GM19239 (cell line): ENCODE measurements at regions not wholly inside any gene's neighbourhood (a gene's known extent, or its start where the extent isn't known, plus 50 kb on each side); places are given as distances from the start of the nearest gene placed in this dataset.

Source experiments
- DNase-seq: peaks from one replicate; pipeline ENCODE4 v3.0.0; 2011; ENCODE audit warnings: low spot score; ENCODE audit not compliant: insufficient read length
- FAIRE-seq: peaks from 2 replicates; lab custom pipeline; 2011; peaks lifted over from hg19 to GRCh38; lab: Jason Lieb, UNC

DNA sequence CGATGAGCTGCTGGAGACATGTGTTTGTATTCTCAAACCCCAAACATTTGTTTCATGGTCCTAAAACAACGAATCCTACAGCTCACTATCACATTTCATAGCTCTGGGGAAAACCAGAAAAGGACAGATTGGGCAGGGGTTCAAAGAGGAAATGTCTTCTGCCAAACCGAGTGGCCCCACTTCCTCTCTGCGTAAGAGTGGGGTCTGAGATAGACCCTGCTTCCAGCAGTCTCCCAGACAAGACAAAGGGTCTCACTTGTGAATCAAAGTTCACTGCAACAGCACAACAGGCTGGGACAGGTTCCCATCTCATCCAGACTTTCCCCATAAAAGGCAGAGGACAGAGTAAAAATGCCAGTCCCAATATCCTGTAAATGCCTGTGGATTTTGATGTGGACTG is 276.2 kb upstream of the SLC24A2 start:
- DNase-seq: no peak
- FAIRE-seq: no peak

DNA sequence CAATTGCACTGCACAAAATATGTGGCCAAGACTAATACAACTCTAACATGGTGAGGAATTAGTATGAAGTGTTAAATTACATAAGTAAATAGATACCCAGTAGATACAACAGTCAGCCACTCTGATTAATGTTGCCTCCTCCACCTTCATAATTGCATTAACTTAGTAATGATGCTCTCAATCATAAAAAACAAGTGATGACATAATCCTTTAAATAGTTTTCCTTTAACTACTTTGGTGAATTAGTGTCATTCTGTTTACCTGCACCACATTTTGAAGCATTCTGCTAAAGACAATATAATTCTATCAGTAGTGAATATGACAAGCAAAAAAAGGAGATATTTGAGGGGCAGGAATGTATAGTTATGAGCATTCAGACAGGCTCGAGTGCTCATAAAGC is 265.9 kb upstream of the SLC24A2 start:
- FAIRE-seq (no peak), DNase-seq (no peak)

GRCh38 chr9:20048985-20049384 is 260.1 kb upstream of the SLC24A2 start:
- DNase-seq: no peak
- peak; percentile 21 for FAIRE-seq

- no peak for DNase-seq
- peak; percentile 62 for FAIRE-seq
Measured at GRCh38 chr9:20048437-20048836, 259.6 kb upstream of the SLC24A2 start.

DNA sequence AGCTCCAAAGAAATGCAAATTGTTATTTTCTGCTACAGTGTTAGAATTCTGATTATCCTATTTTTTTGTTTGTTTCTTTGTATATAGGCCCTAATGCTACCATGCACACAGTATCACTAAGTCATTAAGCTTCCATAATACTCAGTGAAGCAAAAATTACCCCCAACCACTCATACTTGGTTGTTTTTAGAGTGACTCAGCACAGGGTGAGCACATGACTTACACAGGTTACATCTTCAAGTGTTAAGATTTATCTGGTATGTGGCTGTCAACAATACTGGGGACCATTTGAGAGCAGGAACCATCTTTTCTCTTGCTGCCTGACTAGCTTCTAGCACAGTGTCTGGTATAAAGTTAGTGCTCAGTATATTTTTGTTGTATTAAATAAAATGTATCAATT is 255.8 kb upstream of the SLC24A2 start:
- DNase-seq (no peak), FAIRE-seq (no peak)

DNA sequence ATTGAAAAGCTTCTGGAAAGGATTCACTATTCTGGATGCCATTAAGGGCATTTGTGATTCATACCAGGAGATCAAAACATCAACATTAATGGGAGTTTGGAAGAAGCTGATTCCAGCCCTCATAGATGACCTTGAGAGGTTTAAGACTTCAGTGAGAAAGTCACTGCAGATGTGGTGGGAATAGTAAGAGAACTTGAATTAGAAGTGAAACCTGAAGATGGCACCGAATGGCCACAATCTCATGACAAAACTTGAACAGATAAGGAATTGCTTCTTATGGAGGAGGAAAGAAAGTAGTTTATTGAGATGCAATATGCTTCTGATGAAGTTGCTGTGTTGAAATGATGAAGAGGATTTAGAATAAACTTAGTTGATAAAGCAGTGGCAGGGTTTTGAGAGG is 254.6 kb upstream of the SLC24A2 start:
- no peak for DNase-seq
- FAIRE-seq: peak; percentile 77

DNA sequence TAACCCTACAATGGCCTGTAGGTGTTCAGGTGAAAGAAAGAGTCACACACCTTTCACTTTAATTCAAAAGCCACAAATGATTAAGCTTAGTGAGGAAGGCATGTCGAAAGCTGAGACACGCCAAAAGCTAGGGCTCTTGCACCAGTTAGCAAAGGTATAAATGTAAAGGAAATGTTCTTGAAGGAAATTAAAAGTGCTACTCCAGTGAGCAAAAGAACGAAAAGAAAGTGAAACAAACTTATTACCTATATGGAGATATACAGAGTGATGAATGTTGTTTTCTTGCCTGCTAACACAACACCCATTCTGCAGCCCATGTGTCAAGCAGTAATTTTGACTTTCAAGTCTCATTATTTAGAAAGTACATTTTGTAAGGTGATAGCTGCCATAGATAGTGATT is 254.2 kb upstream of the SLC24A2 start:
- FAIRE-seq (peak; percentile 37), DNase-seq (no peak)

GRCh38 chr9:20042128-20042711 is 253.4 kb upstream of the SLC24A2 start:
- no peak for FAIRE-seq
- DNase-seq: no peak

DNA sequence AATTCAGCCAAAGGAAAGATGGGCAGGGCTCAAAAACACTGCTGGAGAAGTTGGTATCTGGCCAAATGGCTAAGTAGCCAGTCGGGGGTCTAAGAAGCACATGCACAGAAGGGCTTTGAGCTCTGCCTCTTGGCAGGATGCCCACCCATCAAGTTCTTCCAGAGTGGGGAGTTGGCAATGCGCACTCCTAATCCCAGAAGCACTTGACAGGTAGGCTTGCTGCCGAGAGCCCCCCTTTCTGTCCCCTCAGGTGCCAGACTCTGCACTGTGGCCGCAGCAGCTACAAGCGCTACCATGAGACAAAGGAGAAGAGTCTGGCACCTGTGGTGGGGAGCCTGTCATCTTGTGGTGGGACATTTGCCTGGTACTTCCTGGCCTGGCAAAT is 252.9 kb upstream of the SLC24A2 start:
- DNase-seq: no peak
- FAIRE-seq: no peak

DNA sequence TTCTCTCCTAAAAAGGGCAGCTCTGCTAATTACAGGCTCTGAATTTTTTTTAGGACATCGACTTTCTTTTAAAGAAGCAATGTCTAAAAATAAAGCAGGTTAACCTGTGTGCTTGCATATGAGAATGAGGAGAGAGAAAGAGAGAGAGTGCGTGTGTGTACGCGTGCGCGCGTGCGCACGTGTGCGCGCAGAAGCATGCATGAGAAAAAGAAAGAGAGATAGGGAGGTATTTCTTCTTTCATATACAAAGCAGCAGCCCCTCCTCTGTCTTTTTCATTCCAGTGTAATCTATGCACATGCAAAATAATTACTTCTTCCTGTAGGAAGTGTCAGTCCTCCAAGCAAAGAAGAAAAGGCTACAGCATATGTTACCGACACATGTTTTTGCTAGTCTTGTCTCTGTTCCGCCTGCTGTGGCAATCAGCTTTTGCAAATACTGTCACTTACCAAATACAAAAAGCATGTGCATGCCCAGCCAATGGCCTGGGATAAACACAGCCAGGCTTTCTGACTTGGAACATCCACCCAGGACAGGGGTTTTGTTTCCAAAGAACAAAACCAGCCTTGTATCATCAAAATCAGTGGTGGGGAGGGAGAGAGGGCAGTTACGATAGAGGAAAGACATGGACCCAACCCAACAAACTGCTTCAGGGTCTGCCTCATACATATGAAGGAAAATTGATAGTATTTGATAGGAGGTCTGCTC is 252.3 kb upstream of the SLC24A2 start:
- no peak for FAIRE-seq
- no peak for DNase-seq

- DNase-seq (no peak), FAIRE-seq (no peak)
Measured at GRCh38 chr9:20037699-20038098, 248.9 kb upstream of the SLC24A2 start.

- FAIRE-seq (no peak), DNase-seq (no peak)
Measured at GRCh38 chr9:20033511-20033910, 244.7 kb upstream of the SLC24A2 start.

DNA sequence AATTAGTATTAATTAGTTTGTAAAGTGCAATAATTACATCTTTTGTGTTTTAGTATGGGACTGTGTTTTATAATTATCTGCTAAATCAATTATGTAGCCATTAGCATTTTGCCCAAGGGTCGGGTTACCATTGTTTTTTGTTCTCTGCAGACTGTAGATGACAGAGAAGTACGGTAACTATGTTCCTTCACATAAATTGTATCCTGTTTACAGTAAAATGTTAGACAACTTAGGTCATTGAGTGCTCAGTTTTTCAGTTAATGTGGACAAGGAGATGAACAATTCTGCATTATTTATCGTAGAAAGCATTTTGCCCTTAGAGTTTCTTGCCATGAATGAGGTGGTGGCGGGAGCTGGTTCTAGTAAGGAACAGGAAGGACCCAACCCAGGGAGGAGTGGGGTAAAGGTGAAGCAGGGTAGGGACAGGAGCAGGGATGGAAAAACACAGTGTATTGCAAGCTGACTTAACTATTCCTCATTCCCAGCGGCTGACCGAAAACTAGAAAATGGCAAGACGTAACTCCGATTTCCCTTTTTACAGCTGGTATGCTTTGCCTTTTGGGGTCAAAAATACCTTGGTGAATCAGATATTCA is 243.7 kb upstream of the SLC24A2 start:
- FAIRE-seq: no peak
- DNase-seq: no peak

DNA sequence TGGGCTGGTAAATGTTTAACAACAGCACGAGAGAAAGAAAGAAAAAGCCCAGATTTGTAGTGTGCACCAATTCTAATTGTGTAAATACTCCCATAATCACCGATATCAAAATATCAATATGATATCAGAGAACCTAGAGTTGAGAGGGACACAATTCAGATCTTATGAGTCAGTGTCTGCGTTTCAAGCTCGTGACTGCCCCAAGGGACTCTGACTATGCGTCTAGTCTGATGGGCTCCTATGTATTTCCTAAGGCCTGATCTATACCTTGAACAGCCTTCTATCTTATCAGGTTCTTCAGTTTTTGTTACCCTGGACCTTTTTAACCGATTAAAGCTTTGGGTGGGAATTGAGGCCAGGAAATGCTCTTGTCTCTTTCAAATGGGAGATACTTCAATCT is 243.0 kb upstream of the SLC24A2 start:
- no peak for FAIRE-seq

DNA sequence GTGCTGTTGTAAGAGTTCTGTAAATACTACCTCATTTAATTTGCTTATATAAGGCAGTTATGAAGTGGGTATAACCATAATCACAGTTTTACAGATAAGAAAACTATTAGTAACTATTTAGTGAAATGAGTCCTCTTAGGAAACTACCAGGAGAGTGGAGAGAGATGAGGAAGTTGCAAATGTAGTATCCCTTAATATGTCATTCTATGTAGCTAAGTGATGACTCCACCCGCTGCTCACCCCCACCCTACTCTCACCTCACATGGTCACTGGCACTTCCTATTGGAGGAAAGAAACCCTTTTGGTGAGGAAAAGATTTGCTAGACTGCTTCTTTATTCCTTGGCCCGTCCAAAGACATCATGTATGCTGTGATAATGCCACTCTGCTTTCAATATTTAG is 241.8 kb upstream of the SLC24A2 start:
- FAIRE-seq (no peak), DNase-seq (no peak)

More for the DNA sequence above, 243.0 kb upstream of the SLC24A2 start:
- DNase-seq: no peak

DNA sequence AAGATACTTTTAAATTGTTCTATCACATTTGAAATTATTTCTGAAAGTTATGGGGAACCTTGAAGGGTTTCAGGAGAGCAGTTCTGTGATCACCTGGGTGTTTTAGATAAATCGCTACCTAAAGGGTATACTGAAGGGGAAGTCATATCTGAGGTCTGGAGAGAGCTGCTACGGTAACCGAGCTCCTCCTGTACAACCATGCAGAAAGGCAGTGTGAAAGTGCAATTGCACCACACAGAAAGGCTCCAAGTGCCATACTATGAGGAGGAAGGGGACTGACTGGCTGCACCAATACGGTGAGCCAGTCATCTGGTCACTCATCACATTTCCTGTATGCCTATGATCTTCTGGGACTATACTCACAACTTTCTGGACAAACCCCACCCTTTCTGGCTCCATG is 241.4 kb upstream of the SLC24A2 start:
- DNase-seq (no peak), FAIRE-seq (no peak)

GRCh38 chr9:20028849-20029231 is 240.0 kb upstream of the SLC24A2 start:
- DNase-seq (no peak), FAIRE-seq (no peak)

- no peak for DNase-seq
- FAIRE-seq: no peak
Measured at GRCh38 chr9:20028192-20028848, 239.5 kb upstream of the SLC24A2 start.

GRCh38 chr9:20023961-20024571 is 235.2 kb upstream of the SLC24A2 start:
- DNase-seq (no peak), FAIRE-seq (no peak)

GRCh38 chr9:20023210-20023905 is 234.5 kb upstream of the SLC24A2 start:
- FAIRE-seq (no peak), DNase-seq (no peak)
